ENCODE measurements at regions not wholly inside any gene's neighbourhood (a gene's known extent, or its start where the extent isn't known, plus 50 kb on each side); places are given as distances from the start of the nearest gene placed in this dataset.

GRCh38 chr9:86734771-86735170 lies 212.5 kb downstream of the GAS1 start:
- H4K5ac ChIP-seq (ENCODE audit: low read depth, low read length) = peak overlapping the region; percentile 44
- H2BK15ac ChIP-seq (ENCODE audit: low read depth, low read length) = no peak overlapping the region
- H2AK9ac ChIP-seq (replicated peaks; ENCODE audit: low read depth, low read length, poor library complexity) = no peak overlapping the region
- peak overlapping the region; percentile 2; the same call in 1 of the 2 replicates for H3K27ac ChIP-seq (ENCODE audit: insufficient read depth, low read length)
- in situ Hi-C loops (cut with MboI; ENCODE audit: low sequenced_read_pairs) = no loop called here
- DNase-seq (peak; percentile 83), ATAC-seq (ENCODE audit: low read depth) (peak; percentile 61)
- H2AFZ ChIP-seq (replicated peaks; ENCODE audit: low read length, poor library complexity) = peak overlapping the region; percentile 19
- H2AK5ac ChIP-seq (ENCODE audit: low read depth, low read length) = peak overlapping the region; percentile 58
- peak overlapping the region; percentile 47; the same call in 1 of the 2 replicates for H2BK120ac ChIP-seq (ENCODE audit: low read depth, low read length)
- dilution Hi-C loops (cut with HindIII; ENCODE audit: low sequenced_read_pairs, unreplicated experiment) = no loop called here
- H4K20me1 ChIP-seq (ENCODE audit: insufficient read depth, low read length) = no peaks in the 10 kb centered on the region
- H3K9ac ChIP-seq (ENCODE audit: low read depth, low read length) = no peak overlapping the region
- no peaks in the 10 kb centered on the region for H3K36me3 ChIP-seq (ENCODE audit: control insufficient read depth, insufficient read depth, low read length)
- intact Hi-C loops (cut with micrococcal nuclease) = loop anchor here (5.0 kb wide), 1 partner anchor 213 kb away; the partner anchor contains the start of gene GAS1
- peak overlapping the region; percentile 50 for H3K4ac ChIP-seq (ENCODE audit: low read depth, low read length)
- WGBS, 2 experiments (ENCODE audit: extremely low coverage in 2 of 2, insufficient read length in 1 of 2) = 71% methylated on average over 1 of the region's 1 CpG; no CpG with 5 or more reads in 1 of the 2 experiments
- H3K56ac ChIP-seq (ENCODE audit: extremely low read depth, insufficient read depth, low read length) = no peak overlapping the region
- peaks cover 14% of the 10 kb centered on the region for H3K9me1 ChIP-seq (ENCODE audit: insufficient read depth, low read length)
- H3K23ac ChIP-seq (ENCODE audit: low read depth, low read length) = no peak overlapping the region
- TF ChIP-seq MXI1 (IDR thresholded peaks at IDR 0.05; ENCODE audit: borderline replicate concordance, low read depth, low read length) (no peak), RAD21 (IDR thresholded peaks at IDR 0.05; ENCODE audit: low read length) (no peak), RCOR1 (IDR thresholded peaks at IDR 0.05; ENCODE audit: insufficient replicate concordance, low read length) (no peak), USF2 (IDR thresholded peaks at IDR 0.05; ENCODE audit: low read depth, low read length) (peak; percentile 56), BHLHE40 (IDR thresholded peaks at IDR 0.05; ENCODE audit: low read depth, low read length) (no peak)
- peak overlapping the region in 1 of 2 experiments; percentile 22; a peak in 1 of 4 replicates for H4K8ac ChIP-seq (ENCODE audit: low read depth in 2 of 2, low read length in 2 of 2)
- no peak overlapping the region for H2BK5ac ChIP-seq (ENCODE audit: low read depth, low read length, poor library complexity, severe bottlenecking)
- H3K18ac ChIP-seq (ENCODE audit: low read depth, low read length) = peak overlapping the region; percentile 42
- no TSS peak for BruUV-seq (replicated peaks)
- H2BK20ac ChIP-seq (ENCODE audit: low read depth, low read length) = peak overlapping the region; percentile 56; the same call in 1 of the 2 replicates
- H4K91ac ChIP-seq (ENCODE audit: insufficient read depth, low read depth, low read length) = peak overlapping the region; percentile 7; the same call in 1 of the 2 replicates
- H3K4me1 ChIP-seq (ENCODE audit: control insufficient read depth, insufficient read depth, low read length) = peaks cover 16% of the 10 kb centered on the region
- H3K4me2 ChIP-seq (ENCODE audit: low read depth, low read length) = no peak overlapping the region
- H3K27me3 ChIP-seq (ENCODE audit: control insufficient read depth, insufficient read depth, low read length) = no peaks in the 10 kb centered on the region
- no peaks in the 10 kb centered on the region for H3K9me3 ChIP-seq (ENCODE audit: control insufficient read depth, insufficient read depth, low read length)
- H3K4me3 ChIP-seq (ENCODE audit: insufficient read depth, low read depth, low read length) = no peak overlapping the region
- no peak overlapping the region; the same call in 1 of the 2 replicates for H3K14ac ChIP-seq (replicated peaks; ENCODE audit: low read depth, low read length)
- POLR2A ChIA-PET (ENCODE audit: unreplicated experiment) = no interaction called here
- CTCF ChIA-PET = no interaction called here
- no peaks in the 10 kb centered on the region for H3K79me1 ChIP-seq (ENCODE audit: low read depth in 1 of 2, low read length in 2 of 2)
